Epithelial cell of proximal tubule (primary cell): ENCODE measurements at regions not wholly inside any gene's neighbourhood (a gene's known extent, or its start where the extent isn't known, plus 50 kb on each side); places are given as distances from the start of the nearest gene placed in this dataset.
A peak's percentile ranks its signal among the peaks of the same experiment; 100 is the strongest.

Experiments
- DNase-seq: peaks from one replicate; pipeline ENCODE4 v3.0.0-alpha.2; 2011; ENCODE audit warnings: low read depth
- H3K4me3 ChIP-seq: 2 replicates; pipeline ENCODE4 v1.5.1; 2011; ENCODE audit warnings: low read depth, mild to moderate bottlenecking, low read length
- TF ChIP-seq, protein P1 (sequence below): conservative IDR thresholded peaks from 2 replicates; pipeline ENCODE4 v1.5.1; 2012; ENCODE audit warnings: low read depth, mild to moderate bottlenecking, low read length

DNA sequence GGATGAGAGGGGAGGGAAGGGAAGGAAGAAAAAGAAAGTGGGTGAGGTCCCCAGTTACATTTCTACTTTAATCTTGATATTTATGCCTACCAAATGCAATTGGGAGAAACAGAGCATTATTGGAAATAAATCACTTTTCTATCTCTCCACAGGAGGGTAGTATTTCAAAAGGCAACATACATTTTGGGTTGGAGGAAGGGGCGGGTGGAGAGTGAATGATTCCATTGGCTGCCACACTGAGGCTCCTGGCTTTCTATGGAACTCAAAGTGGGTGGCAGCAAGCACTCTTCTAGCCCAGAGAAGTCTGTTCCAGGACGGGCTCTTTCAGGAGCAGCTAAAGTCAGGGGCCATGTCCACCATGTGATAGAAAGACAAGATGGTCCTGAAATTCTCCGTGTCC, 441.3 kb downstream of the DAD1 start:
- H3K4me3 ChIP-seq, result no peak overlapping the region
- TF ChIP-seq, protein P1, sequence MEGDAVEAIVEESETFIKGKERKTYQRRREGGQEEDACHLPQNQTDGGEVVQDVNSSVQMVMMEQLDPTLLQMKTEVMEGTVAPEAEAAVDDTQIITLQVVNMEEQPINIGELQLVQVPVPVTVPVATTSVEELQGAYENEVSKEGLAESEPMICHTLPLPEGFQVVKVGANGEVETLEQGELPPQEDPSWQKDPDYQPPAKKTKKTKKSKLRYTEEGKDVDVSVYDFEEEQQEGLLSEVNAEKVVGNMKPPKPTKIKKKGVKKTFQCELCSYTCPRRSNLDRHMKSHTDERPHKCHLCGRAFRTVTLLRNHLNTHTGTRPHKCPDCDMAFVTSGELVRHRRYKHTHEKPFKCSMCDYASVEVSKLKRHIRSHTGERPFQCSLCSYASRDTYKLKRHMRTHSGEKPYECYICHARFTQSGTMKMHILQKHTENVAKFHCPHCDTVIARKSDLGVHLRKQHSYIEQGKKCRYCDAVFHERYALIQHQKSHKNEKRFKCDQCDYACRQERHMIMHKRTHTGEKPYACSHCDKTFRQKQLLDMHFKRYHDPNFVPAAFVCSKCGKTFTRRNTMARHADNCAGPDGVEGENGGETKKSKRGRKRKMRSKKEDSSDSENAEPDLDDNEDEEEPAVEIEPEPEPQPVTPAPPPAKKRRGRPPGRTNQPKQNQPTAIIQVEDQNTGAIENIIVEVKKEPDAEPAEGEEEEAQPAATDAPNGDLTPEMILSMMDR, result no peak
- DNase-seq, result no peak

DNA sequence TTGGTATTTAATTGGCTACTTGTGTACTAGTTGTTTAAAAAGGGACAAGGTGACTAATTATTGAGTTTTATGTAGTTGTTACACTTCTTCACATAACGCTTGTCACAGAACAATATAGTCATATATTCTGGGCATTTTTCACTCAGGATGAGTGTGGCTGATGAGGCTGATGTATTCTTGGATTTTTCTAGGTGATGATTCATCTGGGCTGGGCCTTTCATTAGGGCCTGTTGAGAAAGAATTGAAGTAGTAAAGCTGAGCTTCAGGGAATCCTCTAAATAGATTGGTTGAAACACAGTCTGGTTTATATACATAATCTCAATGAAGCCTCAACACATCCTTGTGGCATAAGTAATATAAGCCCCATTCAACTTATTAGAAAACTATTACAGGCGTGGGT, 445.7 kb downstream of the DAD1 start:
- no peak overlapping the region for H3K4me3 ChIP-seq
- TF ChIP-seq, protein P1, result no peak
- DNase-seq, result no peak

GRCh38 chr14:22140633-22141032, 448.4 kb downstream of the DAD1 start:
- TF ChIP-seq, protein P1, result no peak
- no peak overlapping the region for H3K4me3 ChIP-seq
- DNase-seq, result no peak

DNA sequence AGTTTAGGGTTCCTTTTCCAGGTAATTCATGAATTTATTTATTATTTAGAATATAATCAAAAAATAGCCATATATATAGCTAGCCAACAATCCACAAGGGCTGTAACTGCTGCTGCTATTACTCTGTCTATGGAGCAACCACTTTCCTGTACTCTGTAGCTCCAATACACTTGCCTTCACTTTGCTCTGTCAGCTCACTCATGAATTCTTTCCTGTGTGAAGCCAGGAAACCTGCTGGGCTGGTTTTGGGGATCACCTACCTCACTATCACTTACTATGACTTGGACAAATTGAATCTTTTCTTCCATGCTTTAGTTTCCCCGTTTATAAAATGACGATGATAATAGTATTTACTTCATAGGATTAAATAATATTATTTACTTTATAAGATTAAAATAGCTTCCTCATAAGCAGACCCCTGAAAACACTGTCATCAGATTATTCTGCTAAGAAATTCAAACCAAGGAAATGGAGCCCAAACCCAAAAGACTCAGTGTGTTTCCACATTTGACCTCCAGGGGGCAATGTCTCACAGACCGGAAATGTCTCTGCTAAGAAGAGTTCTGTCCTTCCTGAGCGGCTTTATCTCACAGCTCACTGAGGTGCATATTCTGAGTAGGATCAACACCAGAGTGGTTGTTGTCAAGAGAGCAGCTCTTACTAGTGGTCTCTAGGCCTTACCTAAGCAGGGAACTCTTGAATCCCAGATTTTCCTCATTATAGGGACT, 457.1 kb downstream of the DAD1 start:
- TF ChIP-seq, protein P1, result peak; percentile 67
- no peak for DNase-seq
- no peak overlapping the region for H3K4me3 ChIP-seq

GRCh38 chr14:22124073-22124613, 450.5 kb upstream of the OR4E1 start:
- no peak for DNase-seq
- no peak overlapping the region for H3K4me3 ChIP-seq
- TF ChIP-seq, protein P1, result no peak

DNA sequence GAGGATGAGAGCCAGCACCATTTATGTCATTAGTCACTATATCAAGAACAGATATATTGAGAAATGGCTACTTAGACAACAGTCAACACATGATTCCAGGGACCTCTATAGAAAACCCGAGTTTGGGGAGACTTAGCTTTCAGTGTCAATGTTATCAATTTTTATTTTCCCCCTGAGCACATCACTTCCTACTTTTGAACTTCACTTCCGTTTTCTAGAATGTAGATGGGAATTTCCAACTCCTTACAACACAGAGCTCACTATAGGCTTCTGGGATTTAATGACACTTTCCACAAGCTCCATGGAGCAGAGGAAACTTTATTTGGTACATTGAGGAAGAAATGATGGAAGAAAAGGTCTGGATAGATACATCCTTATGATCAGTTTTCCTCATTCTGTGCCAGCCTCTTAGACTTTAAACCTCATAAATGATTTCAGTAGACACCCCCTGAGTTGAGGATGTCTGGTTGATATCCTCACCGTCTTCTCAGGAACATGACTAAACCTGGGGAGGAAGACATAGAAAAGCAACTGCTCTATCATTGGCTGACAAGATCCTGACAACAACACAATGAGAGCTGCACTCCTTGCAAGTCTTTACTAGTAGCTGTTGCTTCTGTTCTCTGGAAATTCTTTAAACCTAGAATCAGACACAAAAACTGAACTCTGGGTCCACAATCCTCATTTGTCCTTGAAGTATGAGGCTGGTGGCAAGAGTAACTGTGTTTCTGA, 449.4 kb upstream of the OR4E1 start:
- TF ChIP-seq, protein P1, result no peak
- H3K4me3 ChIP-seq, result no peak overlapping the region
- no peak for DNase-seq
